HL-60 (cell line): ENCODE measurements at regions not wholly inside any gene's neighbourhood (a gene's known extent, or its start where the extent isn't known, plus 50 kb on each side); places are given as distances from the start of the nearest gene placed in this dataset.

ENCODE experiments used
- POLR2AphosphoS5 ChIP-seq: IDR thresholded peaks from 2 replicates; pipeline ENCODE4 v1.6.1; 2012; ENCODE audit warnings: low read depth
- SPI1 ChIP-seq: IDR thresholded peaks from 2 replicates; pipeline ENCODE4 v1.6.1; 2012; ENCODE audit warnings: low read depth, mild to moderate bottlenecking, borderline replicate concordance
- TF ChIP-seq, protein P1 (sequence below): IDR thresholded peaks from one replicate; pipeline ENCODE4 v1.5.1; 2011; ENCODE audit warnings: low read length, control low read depth, inconsistent platforms; ENCODE audit not compliant: insufficient read depth
- TF ChIP-seq, protein P2 (sequence below): IDR thresholded peaks from 2 replicates; pipeline ENCODE4 v1.6.1; 2012; ENCODE audit warnings: low read depth; ENCODE audit not compliant: insufficient replicate concordance

DNA sequence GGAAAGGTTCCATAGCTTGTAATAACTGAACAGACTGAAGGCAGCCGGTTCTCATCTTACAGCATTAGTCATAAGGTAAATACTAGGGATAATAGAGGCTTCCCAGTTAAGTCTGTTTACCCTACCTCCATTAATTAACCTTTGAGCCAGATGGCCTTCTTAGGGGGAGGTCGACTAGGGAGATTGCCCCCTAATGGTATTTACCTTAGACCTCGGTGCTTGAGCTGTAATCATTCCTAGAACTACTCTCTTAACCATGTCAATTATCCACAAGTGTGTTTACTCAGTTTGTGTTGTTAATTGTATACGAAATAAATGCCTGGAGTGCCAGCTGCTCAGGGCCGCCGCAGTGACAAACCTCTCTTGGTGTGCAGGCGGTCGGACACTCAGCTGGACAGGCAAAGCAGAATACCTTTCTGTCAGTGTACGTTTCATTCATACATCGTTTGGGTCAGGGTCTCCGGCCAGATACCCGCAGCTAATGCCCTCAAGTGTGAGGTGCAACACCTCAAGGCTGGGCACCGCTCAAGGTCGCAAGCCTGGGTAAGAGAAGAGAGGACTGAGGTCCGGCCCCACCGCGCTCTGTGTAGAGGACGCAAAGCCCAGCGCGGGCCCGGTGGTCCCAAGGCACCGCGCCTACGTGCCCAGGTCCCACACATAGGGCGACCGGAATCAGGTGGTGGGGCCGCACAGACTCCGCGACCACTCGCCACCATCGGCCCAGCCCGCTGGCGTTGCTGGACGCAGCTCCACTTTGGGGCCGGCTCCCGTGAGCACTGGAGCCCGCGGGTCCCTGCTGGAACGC is 931.0 kb downstream of the NLGN4Y start:
- TF ChIP-seq, protein P1, sequence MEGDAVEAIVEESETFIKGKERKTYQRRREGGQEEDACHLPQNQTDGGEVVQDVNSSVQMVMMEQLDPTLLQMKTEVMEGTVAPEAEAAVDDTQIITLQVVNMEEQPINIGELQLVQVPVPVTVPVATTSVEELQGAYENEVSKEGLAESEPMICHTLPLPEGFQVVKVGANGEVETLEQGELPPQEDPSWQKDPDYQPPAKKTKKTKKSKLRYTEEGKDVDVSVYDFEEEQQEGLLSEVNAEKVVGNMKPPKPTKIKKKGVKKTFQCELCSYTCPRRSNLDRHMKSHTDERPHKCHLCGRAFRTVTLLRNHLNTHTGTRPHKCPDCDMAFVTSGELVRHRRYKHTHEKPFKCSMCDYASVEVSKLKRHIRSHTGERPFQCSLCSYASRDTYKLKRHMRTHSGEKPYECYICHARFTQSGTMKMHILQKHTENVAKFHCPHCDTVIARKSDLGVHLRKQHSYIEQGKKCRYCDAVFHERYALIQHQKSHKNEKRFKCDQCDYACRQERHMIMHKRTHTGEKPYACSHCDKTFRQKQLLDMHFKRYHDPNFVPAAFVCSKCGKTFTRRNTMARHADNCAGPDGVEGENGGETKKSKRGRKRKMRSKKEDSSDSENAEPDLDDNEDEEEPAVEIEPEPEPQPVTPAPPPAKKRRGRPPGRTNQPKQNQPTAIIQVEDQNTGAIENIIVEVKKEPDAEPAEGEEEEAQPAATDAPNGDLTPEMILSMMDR = no peak
- TF ChIP-seq POLR2AphosphoS5 (no peak), SPI1 (no peak)
- TF ChIP-seq, protein P2, sequence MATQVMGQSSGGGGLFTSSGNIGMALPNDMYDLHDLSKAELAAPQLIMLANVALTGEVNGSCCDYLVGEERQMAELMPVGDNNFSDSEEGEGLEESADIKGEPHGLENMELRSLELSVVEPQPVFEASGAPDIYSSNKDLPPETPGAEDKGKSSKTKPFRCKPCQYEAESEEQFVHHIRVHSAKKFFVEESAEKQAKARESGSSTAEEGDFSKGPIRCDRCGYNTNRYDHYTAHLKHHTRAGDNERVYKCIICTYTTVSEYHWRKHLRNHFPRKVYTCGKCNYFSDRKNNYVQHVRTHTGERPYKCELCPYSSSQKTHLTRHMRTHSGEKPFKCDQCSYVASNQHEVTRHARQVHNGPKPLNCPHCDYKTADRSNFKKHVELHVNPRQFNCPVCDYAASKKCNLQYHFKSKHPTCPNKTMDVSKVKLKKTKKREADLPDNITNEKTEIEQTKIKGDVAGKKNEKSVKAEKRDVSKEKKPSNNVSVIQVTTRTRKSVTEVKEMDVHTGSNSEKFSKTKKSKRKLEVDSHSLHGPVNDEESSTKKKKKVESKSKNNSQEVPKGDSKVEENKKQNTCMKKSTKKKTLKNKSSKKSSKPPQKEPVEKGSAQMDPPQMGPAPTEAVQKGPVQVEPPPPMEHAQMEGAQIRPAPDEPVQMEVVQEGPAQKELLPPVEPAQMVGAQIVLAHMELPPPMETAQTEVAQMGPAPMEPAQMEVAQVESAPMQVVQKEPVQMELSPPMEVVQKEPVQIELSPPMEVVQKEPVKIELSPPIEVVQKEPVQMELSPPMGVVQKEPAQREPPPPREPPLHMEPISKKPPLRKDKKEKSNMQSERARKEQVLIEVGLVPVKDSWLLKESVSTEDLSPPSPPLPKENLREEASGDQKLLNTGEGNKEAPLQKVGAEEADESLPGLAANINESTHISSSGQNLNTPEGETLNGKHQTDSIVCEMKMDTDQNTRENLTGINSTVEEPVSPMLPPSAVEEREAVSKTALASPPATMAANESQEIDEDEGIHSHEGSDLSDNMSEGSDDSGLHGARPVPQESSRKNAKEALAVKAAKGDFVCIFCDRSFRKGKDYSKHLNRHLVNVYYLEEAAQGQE = no peak
